Left ventricle myocardium inferior (tissue), 1 donor: ENCODE measurements at regions not wholly inside any gene's neighbourhood (a gene's known extent, or its start where the extent isn't known, plus 50 kb on each side); places are given as distances from the start of the nearest gene placed in this dataset.

Experiments
- DNase-seq: peaks from one replicate; pipeline ENCODE4 v3.0.0-alpha.2; 2020
- H3K27ac ChIP-seq: fragments of 200-600 bp; replicated peaks from 2 replicates; pipeline ENCODE4 v1.8.0; 2021
- H3K27me3 ChIP-seq: fragments of 200-600 bp; 2 replicates; pipeline ENCODE4 v1.8.0; 2021; ENCODE audit warnings: low read depth
- H3K36me3 ChIP-seq: fragments of 200-600 bp; 2 replicates; pipeline ENCODE4 v1.8.0; 2021
- H3K4me1 ChIP-seq: fragments of 200-600 bp; 2 replicates; pipeline ENCODE4 v1.8.0; 2021
- H3K4me3 ChIP-seq: fragments of 200-600 bp; 2 replicates; pipeline ENCODE4 v1.8.0; 2021; ENCODE audit warnings: mild to moderate bottlenecking, moderate library complexity
- H3K9me3 ChIP-seq: fragments of 200-600 bp; replicated peaks from 2 replicates; pipeline ENCODE4 v1.8.0; 2021
- intact Hi-C: fragments of 100-400 bp; cut with micrococcal nuclease; formaldehyde crosslinking; loops from one replicate; pipeline ENCODE4 v1.11.0; 2022
- TF ChIP-seq, protein P1 (sequence below): fragments of 200-600 bp; IDR thresholded peaks from 2 replicates; pipeline ENCODE4 v1.8.0; 2021; ENCODE audit warnings: antibody characterized with exemption, mild to moderate bottlenecking, borderline replicate concordance
- donor health status: DM: no; HTN: yes; CAD: no; lungs with severe emphysema.

GRCh38 chr22:49517211-49517610 lies 310.5 kb downstream of the BRD1 start:
- Histone ChIP-seq H3K4me1 (no peaks in the 10 kb centered on the region), H3K4me3 (no peak overlapping the region), H3K27ac (no peak overlapping the region), H3K9me3 (peaks cover 13% of the 10 kb centered on the region), H3K36me3 (no peaks in the 10 kb centered on the region), H3K27me3 (peaks cover 47% of the 10 kb centered on the region)
- intact Hi-C loops = no loop called here
- DNase-seq = no peak
- TF ChIP-seq, protein P1, sequence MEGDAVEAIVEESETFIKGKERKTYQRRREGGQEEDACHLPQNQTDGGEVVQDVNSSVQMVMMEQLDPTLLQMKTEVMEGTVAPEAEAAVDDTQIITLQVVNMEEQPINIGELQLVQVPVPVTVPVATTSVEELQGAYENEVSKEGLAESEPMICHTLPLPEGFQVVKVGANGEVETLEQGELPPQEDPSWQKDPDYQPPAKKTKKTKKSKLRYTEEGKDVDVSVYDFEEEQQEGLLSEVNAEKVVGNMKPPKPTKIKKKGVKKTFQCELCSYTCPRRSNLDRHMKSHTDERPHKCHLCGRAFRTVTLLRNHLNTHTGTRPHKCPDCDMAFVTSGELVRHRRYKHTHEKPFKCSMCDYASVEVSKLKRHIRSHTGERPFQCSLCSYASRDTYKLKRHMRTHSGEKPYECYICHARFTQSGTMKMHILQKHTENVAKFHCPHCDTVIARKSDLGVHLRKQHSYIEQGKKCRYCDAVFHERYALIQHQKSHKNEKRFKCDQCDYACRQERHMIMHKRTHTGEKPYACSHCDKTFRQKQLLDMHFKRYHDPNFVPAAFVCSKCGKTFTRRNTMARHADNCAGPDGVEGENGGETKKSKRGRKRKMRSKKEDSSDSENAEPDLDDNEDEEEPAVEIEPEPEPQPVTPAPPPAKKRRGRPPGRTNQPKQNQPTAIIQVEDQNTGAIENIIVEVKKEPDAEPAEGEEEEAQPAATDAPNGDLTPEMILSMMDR = no peak

DNA sequence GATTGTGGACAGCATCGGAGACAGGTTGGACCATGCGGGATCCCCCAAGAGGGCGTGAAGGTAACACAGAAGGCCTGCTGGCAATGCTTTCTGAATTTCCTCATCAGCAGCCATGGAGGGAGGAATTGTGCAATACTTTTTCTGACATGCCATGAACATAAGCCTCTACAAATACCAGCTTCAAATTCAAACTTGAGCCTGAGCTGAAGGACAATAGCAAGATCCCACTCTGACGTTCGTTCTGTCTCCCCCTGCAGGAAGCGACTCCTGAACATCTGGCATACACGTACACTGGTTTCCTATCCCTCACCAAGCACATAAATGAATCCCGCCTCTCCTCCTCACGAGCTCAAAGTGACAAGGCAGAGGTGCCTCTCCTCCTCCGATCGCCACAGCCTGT lies 312.2 kb downstream of the BRD1 start:
- H3K9me3 ChIP-seq = peaks cover 22% of the 10 kb centered on the region
- DNase-seq = no peak
- intact Hi-C loops = no loop called here
- no peaks in the 10 kb centered on the region for H3K36me3 ChIP-seq
- no peak overlapping the region for H3K4me3 ChIP-seq
- no peaks in the 10 kb centered on the region for H3K4me1 ChIP-seq
- no peak overlapping the region for H3K27ac ChIP-seq
- TF ChIP-seq, protein P1 = no peak
- peaks cover 39% of the 10 kb centered on the region for H3K27me3 ChIP-seq

- intact Hi-C loops = no loop called here
- H3K4me1 ChIP-seq = no peaks in the 10 kb centered on the region
- peaks cover 39% of the 10 kb centered on the region for H3K27me3 ChIP-seq
- H3K27ac ChIP-seq = no peak overlapping the region
- H3K9me3 ChIP-seq = peaks cover 22% of the 10 kb centered on the region
- no peak for DNase-seq
- TF ChIP-seq, protein P1 = no peak
- no peaks in the 10 kb centered on the region for H3K36me3 ChIP-seq
- H3K4me3 ChIP-seq = no peak overlapping the region
These were observed 313.0 kb downstream of the BRD1 start for GRCh38 chr22:49514641-49515040.

GRCh38 chr22:49514211-49514610 lies 313.5 kb downstream of the BRD1 start:
- no peak overlapping the region for H3K4me3 ChIP-seq
- TF ChIP-seq, protein P1 = no peak
- H3K27ac ChIP-seq = no peak overlapping the region
- H3K36me3 ChIP-seq = no peaks in the 10 kb centered on the region
- intact Hi-C loops = no loop called here
- peaks cover 39% of the 10 kb centered on the region for H3K27me3 ChIP-seq
- peaks cover 22% of the 10 kb centered on the region for H3K9me3 ChIP-seq
- DNase-seq = no peak
- H3K4me1 ChIP-seq = no peaks in the 10 kb centered on the region

GRCh38 chr22:49513358-49513851 lies 314.3 kb downstream of the BRD1 start:
- Histone ChIP-seq H3K4me1 (no peaks in the 10 kb centered on the region), H3K36me3 (no peaks in the 10 kb centered on the region), H3K9me3 (peaks cover 22% of the 10 kb centered on the region), H3K27me3 (peaks cover 33% of the 10 kb centered on the region), H3K4me3 (no peak overlapping the region), H3K27ac (no peak overlapping the region)
- intact Hi-C loops = no loop called here
- DNase-seq = no peak
- TF ChIP-seq, protein P1 = no peak
